ENCODE measurements at regions not wholly inside any gene's neighbourhood (a gene's known extent, or its start where the extent isn't known, plus 50 kb on each side); places are given as distances from the start of the nearest gene placed in this dataset.

- no peak for TF ChIP-seq SRF (IDR thresholded peaks at IDR 0.05; ENCODE audit: low read depth in 2 of 2, low read length in 2 of 2)
- TF ChIP-seq NR2F1 (conservative IDR thresholded peaks at IDR 0.05) = no peak
- no peak for TF ChIP-seq TCF12 (IDR thresholded peaks at IDR 0.05; ENCODE audit: low read depth, low read length)
- no peak for TF ChIP-seq REST (IDR thresholded peaks at IDR 0.05; ENCODE audit: low read depth, low read length)
- TF ChIP-seq TAF1 (IDR thresholded peaks at IDR 0.05; ENCODE audit: borderline replicate concordance, low read depth, low read length) = no peak
These were observed 1494.0 kb upstream of the CDH8 start for GRCh38 chr16:63530208-63530607.
